ENCODE measurements at regions not wholly inside any gene's neighbourhood (a gene's known extent, or its start where the extent isn't known, plus 50 kb on each side); places are given as distances from the start of the nearest gene placed in this dataset.

DNA sequence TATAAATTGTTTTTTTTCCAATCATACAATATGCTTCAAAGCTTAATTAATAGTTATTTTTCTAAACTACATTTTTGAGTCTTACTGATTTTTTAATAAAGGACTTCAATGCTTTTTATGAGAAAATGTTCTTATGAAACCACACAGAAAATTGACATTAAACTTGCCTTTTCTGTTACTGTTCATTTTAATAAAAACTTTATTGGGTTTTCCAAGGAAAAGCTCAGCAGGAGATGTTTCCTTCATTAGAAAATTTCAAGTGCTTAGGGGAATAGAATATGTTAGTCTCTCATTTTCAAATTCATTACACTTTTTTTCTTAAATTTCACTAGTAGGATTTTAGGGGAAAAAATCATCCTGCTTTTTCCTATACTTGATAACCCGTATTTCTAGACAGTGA lies 711.4 kb downstream of the DIPK2A start:
- TF ChIP-seq, protein P1, sequence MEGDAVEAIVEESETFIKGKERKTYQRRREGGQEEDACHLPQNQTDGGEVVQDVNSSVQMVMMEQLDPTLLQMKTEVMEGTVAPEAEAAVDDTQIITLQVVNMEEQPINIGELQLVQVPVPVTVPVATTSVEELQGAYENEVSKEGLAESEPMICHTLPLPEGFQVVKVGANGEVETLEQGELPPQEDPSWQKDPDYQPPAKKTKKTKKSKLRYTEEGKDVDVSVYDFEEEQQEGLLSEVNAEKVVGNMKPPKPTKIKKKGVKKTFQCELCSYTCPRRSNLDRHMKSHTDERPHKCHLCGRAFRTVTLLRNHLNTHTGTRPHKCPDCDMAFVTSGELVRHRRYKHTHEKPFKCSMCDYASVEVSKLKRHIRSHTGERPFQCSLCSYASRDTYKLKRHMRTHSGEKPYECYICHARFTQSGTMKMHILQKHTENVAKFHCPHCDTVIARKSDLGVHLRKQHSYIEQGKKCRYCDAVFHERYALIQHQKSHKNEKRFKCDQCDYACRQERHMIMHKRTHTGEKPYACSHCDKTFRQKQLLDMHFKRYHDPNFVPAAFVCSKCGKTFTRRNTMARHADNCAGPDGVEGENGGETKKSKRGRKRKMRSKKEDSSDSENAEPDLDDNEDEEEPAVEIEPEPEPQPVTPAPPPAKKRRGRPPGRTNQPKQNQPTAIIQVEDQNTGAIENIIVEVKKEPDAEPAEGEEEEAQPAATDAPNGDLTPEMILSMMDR (IDR thresholded peaks at IDR 0.05), result no peak
- no peak for TF ChIP-seq POLR2A (IDR thresholded peaks at IDR 0.05)
- no peak for TF ChIP-seq POLR2AphosphoS5 (IDR thresholded peaks at IDR 0.05)
